MM.1S (cell line): ENCODE measurements at regions not wholly inside any gene's neighbourhood (a gene's known extent, or its start where the extent isn't known, plus 50 kb on each side); places are given as distances from the start of the nearest gene placed in this dataset.

Experiments
- CTCF ChIP-seq: fragments of 300-600 bp; sonication (generic); IDR thresholded peaks from 2 replicates; pipeline ENCODE4 v1.5.1; 2016; ENCODE audit warnings: antibody characterized with exemption, low read length, mixed read lengths
- EZH2 ChIP-seq: fragments of 300-600 bp; sonication (generic); optimal IDR thresholded peaks from 2 replicates; pipeline ENCODE3; 2017; ENCODE audit warnings: low read depth, mild to moderate bottlenecking, antibody characterized with exemption, low read length, mixed read lengths

DNA sequence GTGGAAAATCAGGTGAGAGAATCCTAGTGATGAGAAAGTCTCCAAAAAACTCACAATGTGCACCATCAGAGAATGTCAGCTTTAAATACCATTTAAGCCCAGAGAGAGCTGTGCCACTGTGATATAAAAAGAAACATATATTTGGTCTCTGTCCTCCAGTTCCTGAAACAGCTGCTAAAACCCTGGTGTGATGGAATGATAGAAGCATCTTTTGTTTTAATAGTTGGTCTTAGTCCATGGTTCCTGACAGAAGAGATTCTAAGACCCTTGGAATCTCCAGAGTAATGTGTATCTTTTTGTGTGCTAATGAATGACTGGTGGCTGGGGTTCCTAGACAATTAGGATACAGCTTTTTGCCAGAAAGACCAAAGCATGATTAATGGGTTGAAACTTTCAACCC is 302.8 kb upstream of the B3GALT2 start:
- TF ChIP-seq CTCF, result no peak
- TF ChIP-seq EZH2, result no peak
